ENCODE measurements at regions not wholly inside any gene's neighbourhood (a gene's known extent, or its start where the extent isn't known, plus 50 kb on each side); places are given as distances from the start of the nearest gene placed in this dataset.

GRCh38 chr2:134770702-134771101, 51.9 kb upstream of the TMEM163 start:
- no peak for DNase-seq (ENCODE audit: low spot score)

- no peak for DNase-seq (ENCODE audit: low spot score)
Observed at GRCh38 chr2:134771313-134771801, 52.6 kb upstream of the TMEM163 start.

- no peak for DNase-seq (ENCODE audit: low spot score)
Observed at GRCh38 chr2:134772493-134773169, 53.8 kb upstream of the TMEM163 start.

- DNase-seq (ENCODE audit: low spot score), result no peak
Observed at GRCh38 chr2:134773335-134773734, 54.5 kb upstream of the TMEM163 start.

GRCh38 chr2:134773759-134774742, 55.3 kb upstream of the TMEM163 start:
- DNase-seq (ENCODE audit: low spot score), result no peak

- no peak for DNase-seq (ENCODE audit: low spot score)
Observed at GRCh38 chr2:134774786-134775641, 56.2 kb upstream of the TMEM163 start.

- DNase-seq (ENCODE audit: low spot score), result no peak
Observed at GRCh38 chr2:134776836-134777235, 58.0 kb upstream of the TMEM163 start.

- DNase-seq (ENCODE audit: low spot score), result no peak
Observed at GRCh38 chr2:134777593-134777992, 58.8 kb upstream of the TMEM163 start.

GRCh38 chr2:134778372-134778771, 59.6 kb upstream of the TMEM163 start:
- DNase-seq (ENCODE audit: low spot score), result no peak

- no peak for DNase-seq (ENCODE audit: low spot score)
Observed at GRCh38 chr2:134780972-134781371, 57.4 kb upstream of the ACMSD start.

GRCh38 chr2:134782107-134782506, 56.3 kb upstream of the ACMSD start:
- DNase-seq (ENCODE audit: low spot score), result no peak

- DNase-seq (ENCODE audit: low spot score), result no peak
Observed at GRCh38 chr2:134782792-134783191, 55.6 kb upstream of the ACMSD start.

GRCh38 chr2:134783912-134784311, 54.5 kb upstream of the ACMSD start:
- peak; percentile 16 for DNase-seq (ENCODE audit: low spot score)

GRCh38 chr2:134785659-134786430, 52.6 kb upstream of the ACMSD start:
- DNase-seq (ENCODE audit: low spot score), result no peak

- DNase-seq (ENCODE audit: low spot score), result no peak
Observed at GRCh38 chr2:134788417-134788816, 50.0 kb upstream of the ACMSD start.

All from putamen (tissue), 1 donor.